Hepatocyte (in vitro differentiated cells): ENCODE measurements at regions not wholly inside any gene's neighbourhood (a gene's known extent, or its start where the extent isn't known, plus 50 kb on each side); places are given as distances from the start of the nearest gene placed in this dataset.

Experiments
- EZH2phosphoT487 ChIP-seq: fragments of 200-600 bp; sonication (generic); IDR thresholded peaks from one replicate; pipeline ENCODE4 v1.6.1; 2018; ENCODE audit warnings: antibody characterized with exemption, mild to moderate bottlenecking, low read depth, moderate library complexity; ENCODE audit not compliant: unreplicated experiment, severe bottlenecking
- TF ChIP-seq, protein P1 (sequence below): fragments of 200-600 bp; sonication (generic); IDR thresholded peaks from 2 replicates; pipeline ENCODE4 v1.5.1; 2016; ENCODE audit warnings: antibody characterized with exemption, mild to moderate bottlenecking; ENCODE audit not compliant: poor library complexity

DNA sequence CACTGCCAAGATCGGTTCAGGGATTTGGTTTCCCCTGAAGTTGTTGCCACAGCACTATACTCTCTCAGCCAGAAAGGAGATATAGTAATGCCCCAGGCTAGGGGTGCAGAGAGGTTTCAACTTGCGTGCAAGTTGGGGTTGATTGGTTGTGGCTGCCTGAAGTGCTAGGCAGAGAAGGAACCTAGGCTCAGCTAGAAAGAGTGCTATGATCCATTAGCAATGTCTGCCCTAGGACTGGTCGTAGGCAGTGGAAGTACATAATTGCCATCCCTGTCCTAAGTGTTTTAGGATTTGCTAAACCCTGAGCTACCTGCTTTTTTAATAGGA lies 136.6 kb upstream of the SMIM23 start:
- TF ChIP-seq, protein P1, sequence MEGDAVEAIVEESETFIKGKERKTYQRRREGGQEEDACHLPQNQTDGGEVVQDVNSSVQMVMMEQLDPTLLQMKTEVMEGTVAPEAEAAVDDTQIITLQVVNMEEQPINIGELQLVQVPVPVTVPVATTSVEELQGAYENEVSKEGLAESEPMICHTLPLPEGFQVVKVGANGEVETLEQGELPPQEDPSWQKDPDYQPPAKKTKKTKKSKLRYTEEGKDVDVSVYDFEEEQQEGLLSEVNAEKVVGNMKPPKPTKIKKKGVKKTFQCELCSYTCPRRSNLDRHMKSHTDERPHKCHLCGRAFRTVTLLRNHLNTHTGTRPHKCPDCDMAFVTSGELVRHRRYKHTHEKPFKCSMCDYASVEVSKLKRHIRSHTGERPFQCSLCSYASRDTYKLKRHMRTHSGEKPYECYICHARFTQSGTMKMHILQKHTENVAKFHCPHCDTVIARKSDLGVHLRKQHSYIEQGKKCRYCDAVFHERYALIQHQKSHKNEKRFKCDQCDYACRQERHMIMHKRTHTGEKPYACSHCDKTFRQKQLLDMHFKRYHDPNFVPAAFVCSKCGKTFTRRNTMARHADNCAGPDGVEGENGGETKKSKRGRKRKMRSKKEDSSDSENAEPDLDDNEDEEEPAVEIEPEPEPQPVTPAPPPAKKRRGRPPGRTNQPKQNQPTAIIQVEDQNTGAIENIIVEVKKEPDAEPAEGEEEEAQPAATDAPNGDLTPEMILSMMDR = no peak
- TF ChIP-seq EZH2phosphoT487 = no peak
